ENCODE measurements at regions not wholly inside any gene's neighbourhood (a gene's known extent, or its start where the extent isn't known, plus 50 kb on each side); places are given as distances from the start of the nearest gene placed in this dataset.
"Not testable (repeated sequence)": the region's sequence is repeated elsewhere in the genome, so short reads cannot be mapped to it uniquely, and the experiment has no call there.

DNA sequence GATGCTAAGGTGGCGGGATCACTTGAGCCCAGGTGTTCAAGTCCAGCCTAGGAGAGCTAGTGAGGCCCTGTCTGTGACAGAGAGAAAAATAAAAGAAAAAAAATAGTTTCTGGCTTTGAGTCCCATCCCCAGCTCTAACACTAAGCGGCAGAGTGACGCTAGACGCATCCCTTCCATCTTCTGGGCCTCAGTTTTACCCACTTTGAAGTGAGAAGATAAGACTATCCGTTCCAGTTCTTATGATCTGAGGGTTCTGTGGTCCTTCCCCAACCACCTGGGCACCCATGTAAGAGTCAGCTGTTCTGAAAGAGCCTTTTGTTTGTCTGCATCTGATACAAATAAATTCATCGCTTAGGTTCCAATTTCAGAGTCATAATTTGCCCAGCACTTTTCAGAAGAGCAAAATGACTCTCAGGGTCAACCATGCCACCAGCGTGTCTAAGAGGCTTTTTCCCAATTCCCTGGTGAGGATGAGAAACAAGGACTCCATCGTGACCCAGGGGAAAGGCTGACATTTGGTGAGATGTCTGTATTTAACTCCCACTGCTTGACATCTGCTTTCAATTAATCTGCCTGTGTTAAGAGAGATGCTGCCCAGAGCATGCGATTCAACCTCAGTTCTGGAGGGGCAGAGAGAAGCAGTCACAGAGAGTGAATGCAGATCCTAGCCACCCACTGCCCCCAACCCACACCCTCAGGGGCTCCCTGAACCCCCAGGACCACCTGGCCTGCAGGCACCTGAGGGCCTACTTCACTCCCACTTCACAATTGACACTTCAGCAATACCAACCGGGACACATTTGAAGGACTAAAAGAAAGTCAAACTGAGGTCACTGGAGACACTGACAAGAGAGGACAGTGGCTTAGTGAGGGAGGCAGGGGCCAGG is 131.6 kb upstream of the TOP1 start:
- DNase-seq: peak; percentile 1

DNA sequence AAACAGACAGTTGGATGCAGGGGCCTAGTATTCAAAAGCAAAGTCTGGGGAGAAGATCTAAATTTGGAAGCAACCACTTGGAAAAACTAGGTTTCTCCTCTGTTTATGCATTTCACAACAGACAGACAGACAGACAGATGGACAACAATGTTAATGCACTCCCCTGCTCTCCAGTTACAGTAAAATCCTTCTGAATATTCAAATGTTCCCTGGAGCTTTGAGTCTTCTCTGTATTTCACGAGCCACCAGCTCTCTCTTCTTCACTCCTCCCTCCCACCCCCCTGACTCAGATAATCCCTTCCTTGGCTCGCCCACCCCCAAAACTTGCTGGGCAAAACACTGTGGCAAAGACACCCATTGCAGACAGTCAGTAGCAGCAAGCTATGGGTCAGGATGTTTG is 129.3 kb upstream of the TOP1 start:
- no peak for DNase-seq

DNA sequence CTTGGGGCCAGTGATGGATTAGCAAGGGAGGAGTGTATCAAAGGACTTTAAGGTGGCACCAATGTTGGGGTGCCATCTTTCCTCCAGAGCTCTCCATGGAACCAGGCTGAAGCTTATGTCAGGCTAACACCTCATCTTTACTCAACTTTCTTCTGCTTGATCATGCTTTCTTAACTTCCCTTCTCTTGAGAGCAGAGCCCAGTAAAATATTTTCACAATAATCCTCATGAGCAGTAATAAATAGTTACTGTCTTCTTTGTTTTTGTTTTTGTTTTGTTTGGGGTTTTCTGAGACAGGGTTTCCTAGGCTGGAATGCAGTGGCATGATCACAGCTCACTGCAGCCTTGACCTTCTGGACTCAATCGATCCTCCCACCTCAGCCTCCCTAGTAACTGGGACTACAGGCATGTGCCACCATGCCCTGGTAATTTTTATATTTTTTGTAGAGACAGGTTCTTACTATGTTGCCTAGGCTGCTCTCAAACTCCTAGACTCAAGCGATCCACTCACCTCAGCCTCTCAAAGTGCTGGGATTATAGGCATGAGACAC is 127.9 kb upstream of the TOP1 start:
- DNase-seq: no peak

- DNase-seq: no peak
These were observed 126.0 kb upstream of the TOP1 start for GRCh38 chr20:40902661-40903060.

DNA sequence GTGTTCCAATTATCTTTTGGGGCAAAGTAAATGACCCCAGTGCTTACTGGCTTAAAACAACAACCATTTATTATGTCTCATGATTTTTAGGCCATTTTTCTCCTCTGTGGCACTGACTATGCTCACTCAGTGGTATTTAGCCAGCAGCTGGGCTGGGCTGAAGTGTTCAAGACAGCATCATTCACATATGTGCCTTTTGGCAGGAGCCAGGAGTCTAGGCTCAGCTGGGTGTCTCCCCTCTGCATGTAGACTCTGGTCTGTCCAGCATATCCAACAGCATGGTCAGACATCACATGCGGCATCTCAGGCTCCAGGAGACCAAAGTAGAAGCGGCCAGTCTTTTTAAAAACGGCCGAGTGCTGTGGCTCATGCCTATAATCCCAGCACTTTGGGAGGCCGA is 120.3 kb upstream of the TOP1 start:
- DNase-seq: no peak

- DNase-seq: not testable (repeated sequence)
These were observed 119.1 kb upstream of the TOP1 start for GRCh38 chr20:40909489-40909888.

DNA sequence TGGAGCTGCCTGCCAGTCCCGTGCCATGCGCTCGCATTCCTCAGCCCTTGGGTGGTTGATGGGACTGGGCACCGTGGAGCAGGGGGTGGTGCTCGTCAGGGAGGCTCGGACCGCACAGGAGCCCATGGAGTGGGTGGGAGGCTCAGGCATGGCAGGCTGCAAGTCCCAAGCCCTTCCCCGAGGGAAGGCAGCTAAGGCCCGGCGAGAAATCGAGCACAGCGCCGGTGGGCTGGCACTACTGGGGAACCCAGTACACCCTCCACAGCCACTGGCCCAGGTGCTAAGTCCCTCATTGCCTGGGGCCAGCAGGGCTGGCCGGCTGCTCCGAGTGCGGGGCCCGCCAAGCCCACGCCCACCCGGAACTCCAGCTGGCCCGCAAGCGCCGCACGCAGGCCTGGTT is 118.2 kb upstream of the TOP1 start:
- not testable (repeated sequence) for DNase-seq

GRCh38 chr20:40911152-40911551 is 117.5 kb upstream of the TOP1 start:
- DNase-seq: not testable (repeated sequence)

DNA sequence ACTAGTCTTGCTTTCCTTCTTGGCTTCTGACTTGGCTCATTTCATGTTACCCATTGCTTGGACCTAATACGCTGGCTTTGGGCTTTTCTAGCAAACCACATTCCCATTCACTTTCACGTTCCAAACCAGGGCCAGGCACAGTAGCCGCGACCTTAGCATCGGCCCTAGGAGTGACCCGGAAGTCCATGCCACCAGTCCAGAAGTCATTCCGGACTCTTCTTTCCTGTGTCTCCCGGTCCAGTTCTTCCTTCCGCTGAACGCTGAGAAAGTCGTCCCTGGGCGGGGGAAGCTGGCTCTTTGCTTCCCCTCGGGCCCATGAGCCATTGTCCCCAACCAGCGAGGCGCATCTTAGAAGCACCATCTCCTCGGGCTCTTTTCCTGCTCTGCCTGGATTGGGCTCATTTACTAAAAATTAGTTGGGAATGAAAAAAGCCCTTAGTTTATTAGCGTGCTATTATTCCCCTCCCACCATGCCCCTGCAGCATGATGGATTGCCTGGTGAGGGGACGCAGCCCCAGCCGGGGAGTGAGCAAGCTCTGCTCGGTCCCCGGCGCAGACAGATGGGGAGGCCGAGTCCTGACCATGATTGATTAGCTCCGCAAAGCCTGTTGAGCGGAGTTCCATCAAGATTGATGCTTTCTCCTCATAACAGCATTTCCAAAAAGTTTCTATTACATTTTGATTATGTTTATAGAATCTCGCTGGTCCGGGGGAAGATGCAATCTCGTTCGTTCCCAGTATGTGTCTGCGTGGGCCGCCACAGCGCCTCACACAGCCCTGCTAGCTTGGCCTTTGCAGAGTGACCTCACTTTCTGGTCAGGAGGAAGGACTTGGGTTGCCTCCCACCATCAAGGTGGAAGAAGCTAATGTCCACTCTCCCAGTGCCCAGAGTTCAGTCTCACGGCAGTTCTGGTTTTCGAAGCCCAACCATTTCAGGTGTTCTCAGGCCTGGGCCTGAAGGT is 115.1 kb upstream of the TOP1 start:
- DNase-seq: no peak

- DNase-seq: no peak
These were observed 112.9 kb upstream of the TOP1 start for GRCh38 chr20:40915756-40916155.

DNA sequence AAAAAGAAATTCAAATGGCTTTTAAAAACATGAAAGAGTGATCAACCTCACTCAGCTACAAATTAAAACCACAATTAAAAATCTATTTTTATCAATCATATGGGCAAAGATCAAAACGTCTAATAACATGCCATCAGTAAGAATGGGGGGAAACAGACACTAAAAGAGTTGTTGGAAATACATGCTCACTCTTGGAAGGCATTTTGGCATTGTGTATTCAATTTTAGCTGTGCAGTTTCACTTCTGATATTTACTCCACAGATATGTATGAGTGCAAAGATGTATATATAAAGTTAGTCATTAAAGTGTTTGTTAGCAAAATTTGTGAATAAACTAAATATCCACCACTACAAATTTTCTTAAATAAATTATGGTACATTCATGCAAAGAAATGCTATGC is 112.3 kb upstream of the TOP1 start:
- no peak for DNase-seq

DNA sequence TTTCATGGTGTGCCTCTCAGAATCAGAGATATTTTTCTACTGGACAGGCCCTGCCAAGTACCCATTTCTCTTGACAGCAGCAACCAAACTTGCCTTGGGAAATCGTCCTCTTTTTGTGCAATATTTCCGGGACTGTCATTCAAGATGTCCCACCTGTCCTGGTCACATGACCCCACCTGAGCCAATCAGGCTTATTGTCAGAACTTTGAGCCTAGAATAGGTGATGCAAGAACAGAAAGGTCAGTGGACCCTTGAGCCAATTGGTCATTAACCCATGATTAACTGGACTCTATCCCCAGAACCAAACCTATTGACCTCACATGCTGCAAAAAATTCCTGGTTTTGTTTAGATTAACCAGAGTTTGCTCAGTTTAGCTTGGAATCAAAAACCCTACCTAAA is 108.3 kb upstream of the TOP1 start:
- no peak for DNase-seq

GRCh38 chr20:40922865-40923264 is 105.8 kb upstream of the TOP1 start:
- no peak for DNase-seq

- no peak for DNase-seq
These were observed 102.7 kb upstream of the TOP1 start for GRCh38 chr20:40925829-40926510.

- no peak for DNase-seq
These were observed 101.7 kb upstream of the TOP1 start for GRCh38 chr20:40926928-40927327.

- DNase-seq: no peak
These were observed 98.1 kb upstream of the TOP1 start for GRCh38 chr20:40930561-40930960.

DNA sequence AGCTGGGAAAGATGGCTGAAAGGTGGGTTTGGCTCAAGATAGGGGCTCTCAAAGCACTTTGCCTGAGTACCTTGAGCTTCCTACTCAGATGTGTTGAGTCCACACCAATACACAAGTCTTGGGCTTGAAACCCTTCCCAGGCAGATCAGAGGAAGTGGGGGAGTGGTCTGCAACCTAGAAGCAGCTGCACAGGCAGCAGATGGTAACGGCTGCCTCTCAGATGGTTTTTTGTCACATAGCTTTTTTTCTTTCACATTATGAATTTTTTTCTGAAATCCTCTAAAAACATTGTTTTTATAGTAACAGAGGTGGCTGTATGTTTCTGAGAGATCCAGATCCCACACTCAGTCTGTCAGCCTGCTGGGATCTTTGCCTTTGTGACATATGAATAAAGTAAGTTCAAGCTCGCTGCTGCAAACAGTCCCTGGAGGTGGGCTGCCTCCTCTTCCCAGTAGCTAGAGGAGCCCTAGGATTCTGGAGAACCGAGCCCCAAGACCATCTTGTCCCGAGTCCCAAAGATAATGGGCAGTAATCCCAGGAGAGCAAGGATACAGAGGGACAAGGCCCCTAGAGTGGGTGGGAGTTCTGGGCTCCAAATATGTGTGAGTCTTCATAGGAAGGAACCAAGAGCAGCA is 97.1 kb upstream of the TOP1 start:
- DNase-seq: no peak

- no peak for DNase-seq
These were observed 96.2 kb upstream of the TOP1 start for GRCh38 chr20:40932436-40932835.

DNA sequence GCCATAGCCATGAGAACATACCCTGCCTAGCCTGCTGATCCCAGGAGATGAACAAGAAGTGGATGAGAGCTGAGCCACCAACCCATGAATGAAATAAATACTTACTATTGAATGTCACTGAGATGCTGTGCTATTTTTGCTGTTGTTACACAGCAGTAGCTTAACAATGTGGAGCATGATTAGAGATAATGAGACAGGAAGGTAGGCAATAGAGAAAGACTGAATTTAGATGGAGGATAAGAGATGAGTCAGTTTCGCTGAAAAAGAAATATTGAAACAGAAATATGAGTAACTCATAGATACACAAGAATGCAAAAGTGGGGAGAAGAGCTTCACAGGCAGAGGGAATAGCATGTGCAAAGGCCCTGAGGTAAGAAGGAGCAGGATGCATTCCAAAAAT is 94.9 kb upstream of the TOP1 start:
- DNase-seq: no peak

GRCh38 chr20:40938020-40938419 is 90.6 kb upstream of the TOP1 start:
- no peak for DNase-seq

GRCh38 chr20:40939667-40940066 is 89.0 kb upstream of the TOP1 start:
- DNase-seq: no peak

- DNase-seq: no peak
These were observed 87.5 kb upstream of the TOP1 start for GRCh38 chr20:40941133-40941610.
